WTC11 (cell line): ENCODE measurements at regions not wholly inside any gene's neighbourhood (a gene's known extent, or its start where the extent isn't known, plus 50 kb on each side); places are given as distances from the start of the nearest gene placed in this dataset.

Experiments used
- CTCF ChIP-seq: fragments of 200-600 bp; IDR thresholded peaks from 2 replicates; pipeline ENCODE4 v1.8.0; 2022; ENCODE audit warnings: antibody characterized with exemption
- ESRRA ChIP-seq: sonication (generic); formaldehyde crosslinking; IDR thresholded peaks from 2 replicates; pipeline ENCODE4 v1.8.1; 2022; ENCODE audit warnings: mild to moderate bottlenecking, missing genetic modification reagents, borderline replicate concordance
- NFYB ChIP-seq: sonication (generic); formaldehyde crosslinking; conservative IDR thresholded peaks from 2 replicates; pipeline ENCODE4 v1.8.0; 2022; ENCODE audit warnings: low read depth, missing genetic modification reagents
- NR3C1 ChIP-seq: sonication (generic); formaldehyde crosslinking; conservative IDR thresholded peaks from 2 replicates; pipeline ENCODE4 v1.8.1; 2023; ENCODE audit warnings: low read depth, mild to moderate bottlenecking, missing genetic modification reagents
- TF ChIP-seq, protein P1 (sequence below): sonication (generic); formaldehyde crosslinking; IDR thresholded peaks from 2 replicates; pipeline ENCODE4 v1.8.1; 2023; ENCODE audit warnings: mild to moderate bottlenecking, moderate library complexity, missing genetic modification reagents
- TF ChIP-seq, protein P2 (sequence below): sonication (generic); formaldehyde crosslinking; IDR thresholded peaks from 2 replicates; pipeline ENCODE4 v1.8.0; 2022; ENCODE audit warnings: mild to moderate bottlenecking, missing genetic modification reagents
- TF ChIP-seq, protein P3 (sequence below): sonication (generic); formaldehyde crosslinking; IDR thresholded peaks from 2 replicates; pipeline ENCODE4 v1.8.1; 2022; ENCODE audit warnings: missing genetic modification reagents, borderline replicate concordance
- TF ChIP-seq, protein P4 (sequence below): sonication (generic); formaldehyde crosslinking; IDR thresholded peaks from 2 replicates; pipeline ENCODE4 v1.8.1; 2023; ENCODE audit warnings: mild to moderate bottlenecking, missing genetic modification reagents, moderate library complexity
- TF ChIP-seq, protein P5 (sequence below): sonication (generic); formaldehyde crosslinking; IDR thresholded peaks from 2 replicates; pipeline ENCODE4 v1.8.1; 2022; ENCODE audit warnings: low read depth, mild to moderate bottlenecking, moderate library complexity, missing genetic modification reagents, borderline replicate concordance

DNA sequence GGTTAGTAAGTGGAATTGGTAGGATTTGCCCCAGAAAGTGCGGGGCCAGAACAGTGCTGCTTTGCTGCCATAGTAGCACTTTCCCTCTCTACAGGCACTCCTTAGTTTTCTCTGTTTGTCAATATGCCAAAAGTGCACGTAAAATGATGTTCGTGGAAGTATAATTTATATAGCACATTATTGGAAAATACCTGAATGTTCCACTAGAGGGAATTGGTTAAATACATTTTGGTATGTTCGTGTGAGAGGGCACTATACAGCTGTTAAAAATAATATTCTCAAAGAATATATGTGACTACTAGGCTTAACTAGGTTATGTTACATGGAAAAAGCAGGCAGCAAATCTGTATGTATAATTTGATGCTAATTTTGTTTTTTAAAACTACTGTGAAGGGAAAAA is 184.0 kb upstream of the GDNF start:
- TF ChIP-seq NR3C1 (CRISPR knock-in tag) (no peak), ESRRA (no peak), CTCF (no peak), NFYB (CRISPR knock-in tag) (no peak)
- TF ChIP-seq, protein P1, sequence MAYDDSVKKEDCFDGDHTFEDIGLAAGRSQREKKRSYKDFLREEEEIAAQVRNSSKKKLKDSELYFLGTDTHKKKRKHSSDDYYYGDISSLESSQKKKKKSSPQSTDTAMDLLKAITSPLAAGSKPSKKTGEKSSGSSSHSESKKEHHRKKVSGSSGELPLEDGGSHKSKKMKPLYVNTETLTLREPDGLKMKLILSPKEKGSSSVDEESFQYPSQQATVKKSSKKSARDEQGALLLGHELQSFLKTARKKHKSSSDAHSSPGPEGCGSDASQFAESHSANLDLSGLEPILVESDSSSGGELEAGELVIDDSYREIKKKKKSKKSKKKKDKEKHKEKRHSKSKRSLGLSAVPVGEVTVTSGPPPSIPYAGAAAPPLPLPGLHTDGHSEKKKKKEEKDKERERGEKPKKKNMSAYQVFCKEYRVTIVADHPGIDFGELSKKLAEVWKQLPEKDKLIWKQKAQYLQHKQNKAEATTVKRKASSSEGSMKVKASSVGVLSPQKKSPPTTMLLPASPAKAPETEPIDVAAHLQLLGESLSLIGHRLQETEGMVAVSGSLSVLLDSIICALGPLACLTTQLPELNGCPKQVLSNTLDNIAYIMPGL (CRISPR knock-in tag), result no peak
- TF ChIP-seq, protein P2, sequence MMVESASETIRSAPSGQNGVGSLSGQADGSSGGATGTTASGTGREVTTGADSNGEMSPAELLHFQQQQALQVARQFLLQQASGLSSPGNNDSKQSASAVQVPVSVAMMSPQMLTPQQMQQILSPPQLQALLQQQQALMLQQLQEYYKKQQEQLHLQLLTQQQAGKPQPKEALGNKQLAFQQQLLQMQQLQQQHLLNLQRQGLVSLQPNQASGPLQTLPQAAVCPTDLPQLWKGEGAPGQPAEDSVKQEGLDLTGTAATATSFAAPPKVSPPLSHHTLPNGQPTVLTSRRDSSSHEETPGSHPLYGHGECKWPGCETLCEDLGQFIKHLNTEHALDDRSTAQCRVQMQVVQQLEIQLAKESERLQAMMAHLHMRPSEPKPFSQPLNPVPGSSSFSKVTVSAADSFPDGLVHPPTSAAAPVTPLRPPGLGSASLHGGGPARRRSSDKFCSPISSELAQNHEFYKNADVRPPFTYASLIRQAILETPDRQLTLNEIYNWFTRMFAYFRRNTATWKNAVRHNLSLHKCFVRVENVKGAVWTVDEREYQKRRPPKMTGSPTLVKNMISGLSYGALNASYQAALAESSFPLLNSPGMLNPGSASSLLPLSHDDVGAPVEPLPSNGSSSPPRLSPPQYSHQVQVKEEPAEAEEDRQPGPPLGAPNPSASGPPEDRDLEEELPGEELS, result no peak
- TF ChIP-seq, protein P3, sequence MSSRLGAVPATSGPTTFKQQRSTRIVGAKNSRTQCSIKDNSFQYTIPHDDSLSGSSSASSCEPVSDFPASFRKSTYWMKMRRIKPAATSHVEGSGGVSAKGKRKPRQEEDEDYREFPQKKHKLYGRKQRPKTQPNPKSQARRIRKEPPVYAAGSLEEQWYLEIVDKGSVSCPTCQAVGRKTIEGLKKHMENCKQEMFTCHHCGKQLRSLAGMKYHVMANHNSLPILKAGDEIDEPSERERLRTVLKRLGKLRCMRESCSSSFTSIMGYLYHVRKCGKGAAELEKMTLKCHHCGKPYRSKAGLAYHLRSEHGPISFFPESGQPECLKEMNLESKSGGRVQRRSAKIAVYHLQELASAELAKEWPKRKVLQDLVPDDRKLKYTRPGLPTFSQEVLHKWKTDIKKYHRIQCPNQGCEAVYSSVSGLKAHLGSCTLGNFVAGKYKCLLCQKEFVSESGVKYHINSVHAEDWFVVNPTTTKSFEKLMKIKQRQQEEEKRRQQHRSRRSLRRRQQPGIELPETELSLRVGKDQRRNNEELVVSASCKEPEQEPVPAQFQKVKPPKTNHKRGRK, result no peak
- TF ChIP-seq, protein P4, sequence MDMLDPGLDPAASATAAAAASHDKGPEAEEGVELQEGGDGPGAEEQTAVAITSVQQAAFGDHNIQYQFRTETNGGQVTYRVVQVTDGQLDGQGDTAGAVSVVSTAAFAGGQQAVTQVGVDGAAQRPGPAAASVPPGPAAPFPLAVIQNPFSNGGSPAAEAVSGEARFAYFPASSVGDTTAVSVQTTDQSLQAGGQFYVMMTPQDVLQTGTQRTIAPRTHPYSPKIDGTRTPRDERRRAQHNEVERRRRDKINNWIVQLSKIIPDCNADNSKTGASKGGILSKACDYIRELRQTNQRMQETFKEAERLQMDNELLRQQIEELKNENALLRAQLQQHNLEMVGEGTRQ, result no peak
- TF ChIP-seq, protein P5, sequence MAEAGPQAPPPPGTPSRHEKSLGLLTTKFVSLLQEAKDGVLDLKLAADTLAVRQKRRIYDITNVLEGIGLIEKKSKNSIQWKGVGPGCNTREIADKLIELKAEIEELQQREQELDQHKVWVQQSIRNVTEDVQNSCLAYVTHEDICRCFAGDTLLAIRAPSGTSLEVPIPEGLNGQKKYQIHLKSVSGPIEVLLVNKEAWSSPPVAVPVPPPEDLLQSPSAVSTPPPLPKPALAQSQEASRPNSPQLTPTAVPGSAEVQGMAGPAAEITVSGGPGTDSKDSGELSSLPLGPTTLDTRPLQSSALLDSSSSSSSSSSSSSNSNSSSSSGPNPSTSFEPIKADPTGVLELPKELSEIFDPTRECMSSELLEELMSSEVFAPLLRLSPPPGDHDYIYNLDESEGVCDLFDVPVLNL, result no peak
